ENCODE measurements at regions not wholly inside any gene's neighbourhood (a gene's known extent, or its start where the extent isn't known, plus 50 kb on each side); places are given as distances from the start of the nearest gene placed in this dataset.

- TF ChIP-seq POLR2A (IDR thresholded peaks at IDR 0.05), result no peak
- TF ChIP-seq, protein P1, sequence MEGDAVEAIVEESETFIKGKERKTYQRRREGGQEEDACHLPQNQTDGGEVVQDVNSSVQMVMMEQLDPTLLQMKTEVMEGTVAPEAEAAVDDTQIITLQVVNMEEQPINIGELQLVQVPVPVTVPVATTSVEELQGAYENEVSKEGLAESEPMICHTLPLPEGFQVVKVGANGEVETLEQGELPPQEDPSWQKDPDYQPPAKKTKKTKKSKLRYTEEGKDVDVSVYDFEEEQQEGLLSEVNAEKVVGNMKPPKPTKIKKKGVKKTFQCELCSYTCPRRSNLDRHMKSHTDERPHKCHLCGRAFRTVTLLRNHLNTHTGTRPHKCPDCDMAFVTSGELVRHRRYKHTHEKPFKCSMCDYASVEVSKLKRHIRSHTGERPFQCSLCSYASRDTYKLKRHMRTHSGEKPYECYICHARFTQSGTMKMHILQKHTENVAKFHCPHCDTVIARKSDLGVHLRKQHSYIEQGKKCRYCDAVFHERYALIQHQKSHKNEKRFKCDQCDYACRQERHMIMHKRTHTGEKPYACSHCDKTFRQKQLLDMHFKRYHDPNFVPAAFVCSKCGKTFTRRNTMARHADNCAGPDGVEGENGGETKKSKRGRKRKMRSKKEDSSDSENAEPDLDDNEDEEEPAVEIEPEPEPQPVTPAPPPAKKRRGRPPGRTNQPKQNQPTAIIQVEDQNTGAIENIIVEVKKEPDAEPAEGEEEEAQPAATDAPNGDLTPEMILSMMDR (IDR thresholded peaks at IDR 0.05), result no peak
- TF ChIP-seq POLR2AphosphoS5 (IDR thresholded peaks at IDR 0.05), result no peak
- no peak for TF ChIP-seq EP300 (IDR thresholded peaks at IDR 0.05)
Observed at GRCh38 chr2:18123211-18123570, 244.7 kb downstream of the KCNS3 start.

All from suprapubic skin (tissue), 4 donors.